HCT116 (cell line): ENCODE measurements at regions not wholly inside any gene's neighbourhood (a gene's known extent, or its start where the extent isn't known, plus 50 kb on each side); places are given as distances from the start of the nearest gene placed in this dataset.
A peak's percentile ranks its signal among the peaks of the same experiment; 100 is the strongest.

Source experiments
- CTCF ChIP-seq, 3 experiments: fragments of 200-600 bp in 1 of 3; sonication (generic) in 1 of 3; IDR thresholded peaks in 2 of 3; conservative IDR thresholded peaks in 1 of 3; 2 replicates each; pipeline ENCODE4 v1.5.1; 2012 to 2017; ENCODE audit warnings: low read depth in 2 of 3, low read length in 2 of 3, antibody characterized with exemption in 1 of 3, borderline replicate concordance in 1 of 3, control low read depth in 1 of 3, mild to moderate bottlenecking in 1 of 3, mixed read lengths in 1 of 3, mixed run types in 1 of 3, moderate library complexity in 1 of 3; ENCODE audit not compliant: insufficient read depth in 1 of 3
- POLR2AphosphoS5 ChIP-seq: IDR thresholded peaks from 2 replicates; pipeline ENCODE4 v1.6.1; 2011; ENCODE audit warnings: mild to moderate bottlenecking, low read depth, low read length, moderate library complexity
- REST ChIP-seq: IDR thresholded peaks from 2 replicates; pipeline ENCODE4 v1.6.1; 2012; ENCODE audit warnings: low read depth
- SP1 ChIP-seq: IDR thresholded peaks from 2 replicates; pipeline ENCODE4 v1.6.1; 2012; ENCODE audit warnings: low read depth

GRCh38 chr1:2859881-2860430 is 58.5 kb upstream of the TTC34 start:
- peak in 2 of 3 experiments; percentile 12 to 26; a peak in 3 of 6 replicates for TF ChIP-seq CTCF (IDR thresholded peaks at IDR 0.05 in 2 of 3, conservative IDR thresholded peaks at IDR 0.05 in 1 of 3; ENCODE audit: borderline replicate concordance in 1 of 3, insufficient read depth in 1 of 3, low read depth in 2 of 3, low read length in 2 of 3)
- no peak for TF ChIP-seq REST
- no peak for TF ChIP-seq SP1
- no peak for TF ChIP-seq POLR2AphosphoS5
